ENCODE measurements at regions not wholly inside any gene's neighbourhood (a gene's known extent, or its start where the extent isn't known, plus 50 kb on each side); places are given as distances from the start of the nearest gene placed in this dataset.

DNA sequence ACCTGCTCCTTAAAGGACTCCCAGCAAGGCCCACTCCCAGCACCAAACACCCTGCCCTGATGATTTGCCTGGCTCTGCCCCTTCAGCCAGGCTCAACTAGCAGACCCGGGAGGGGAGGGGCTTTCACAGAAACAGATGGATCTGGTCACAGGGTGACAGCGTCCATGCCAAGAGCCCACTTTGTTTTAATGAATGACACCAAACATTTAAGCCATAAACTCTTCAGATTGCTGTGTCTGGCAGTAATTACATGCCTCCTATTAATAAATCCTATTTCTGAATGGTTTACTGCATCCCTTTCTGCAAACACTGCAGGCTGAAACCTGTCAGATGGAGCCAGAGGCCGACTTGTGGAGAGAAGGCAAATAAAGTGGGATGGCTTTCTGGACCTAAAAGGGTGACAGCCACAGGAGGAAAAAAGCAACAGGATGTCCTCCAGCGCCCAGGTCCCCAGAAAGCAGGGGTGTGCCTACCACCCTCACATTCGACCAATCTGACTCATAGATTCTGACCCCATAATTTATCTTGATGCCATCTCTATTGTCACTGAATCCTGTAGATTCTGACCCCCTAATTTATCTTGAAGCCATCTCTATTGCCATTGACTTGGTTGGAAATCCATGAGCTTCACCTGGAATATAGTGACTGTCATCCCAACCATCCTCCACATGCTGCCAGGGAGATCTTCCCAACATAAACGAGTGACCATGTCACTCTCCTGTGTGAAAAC is 200.9 kb downstream of the PLPP3 start:
- Histone ChIP-seq H3K4me1 (ENCODE audit: control insufficient read depth in 1 of 2, insufficient read depth in 2 of 2, low read length in 2 of 2) (peaks cover 6 to 12% of the 10 kb centered on the region in 2 donors), H3K27me3 (ENCODE audit: control insufficient read depth in 1 of 2, insufficient read depth in 2 of 2, low read length in 1 of 2) (no peaks in the 10 kb centered on the region), H3K9me3 (ENCODE audit: control insufficient read depth, low read length) (no peaks in the 10 kb centered on the region), H3K4me3 (ENCODE audit: low read length in 2 of 2) (no peak overlapping the region), H3K36me3 (ENCODE audit: control insufficient read depth in 1 of 2, insufficient read depth in 2 of 2, low read length in 1 of 2) (no peaks in the 10 kb centered on the region), H3K27ac (ENCODE audit: low read depth in 1 of 2, low read length in 2 of 2) (no peak overlapping the region)
- ATAC-seq (ENCODE audit: low FRiP score), result no peak
- no peak for DNase-seq
- WGBS, 2 donors, result 66 to 67% methylated on average over 6 of the region's 6 CpGs
- intact Hi-C loops (cut with DNase I), result loop anchor here in 1 of 2 donors (10.0 kb wide), 1 partner anchor 204 kb away; no protein-coding TSS in a partner anchor

DNA sequence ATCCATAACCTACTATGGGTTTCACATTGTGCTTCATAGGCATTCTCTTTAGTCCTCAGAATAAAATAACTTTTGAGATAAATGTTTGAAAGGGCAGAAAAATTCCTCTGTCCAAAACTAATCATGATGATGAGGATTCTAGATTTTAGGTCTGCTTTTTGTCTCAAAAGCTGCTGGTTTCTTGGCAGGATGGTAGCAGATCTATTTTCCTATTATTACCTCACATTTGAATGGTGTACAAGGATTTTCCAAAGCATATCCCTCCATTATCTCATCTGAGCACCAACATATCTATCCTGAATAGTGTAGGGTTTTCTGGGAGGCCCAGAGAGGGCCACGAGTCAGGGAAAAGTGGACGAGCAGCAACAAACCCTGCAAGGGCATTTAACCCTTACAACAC is 201.9 kb downstream of the PLPP3 start:
- ATAC-seq (ENCODE audit: low FRiP score), result no peak
- DNase-seq, result no peak
- Histone ChIP-seq H3K4me3 (ENCODE audit: low read length in 2 of 2) (no peak overlapping the region), H3K27me3 (ENCODE audit: control insufficient read depth in 1 of 2, insufficient read depth in 2 of 2, low read length in 1 of 2) (no peaks in the 10 kb centered on the region), H3K27ac (ENCODE audit: low read depth in 1 of 2, low read length in 2 of 2) (peak overlapping the region in 1 of 2 donors; percentile 38), H3K9me3 (ENCODE audit: control insufficient read depth, low read length) (no peaks in the 10 kb centered on the region), H3K4me1 (ENCODE audit: control insufficient read depth in 1 of 2, insufficient read depth in 2 of 2, low read length in 2 of 2) (peaks cover 6 to 12% of the 10 kb centered on the region in 2 donors), H3K36me3 (ENCODE audit: control insufficient read depth in 1 of 2, insufficient read depth in 2 of 2, low read length in 1 of 2) (no peaks in the 10 kb centered on the region)
- intact Hi-C loops (cut with DNase I), result loop anchor here in 1 of 2 donors (10.0 kb wide), 1 partner anchor 203 kb away; no protein-coding TSS in a partner anchor
- WGBS, 2 donors, result 14 to 24% methylated on average over 2 of the region's 2 CpGs

DNA sequence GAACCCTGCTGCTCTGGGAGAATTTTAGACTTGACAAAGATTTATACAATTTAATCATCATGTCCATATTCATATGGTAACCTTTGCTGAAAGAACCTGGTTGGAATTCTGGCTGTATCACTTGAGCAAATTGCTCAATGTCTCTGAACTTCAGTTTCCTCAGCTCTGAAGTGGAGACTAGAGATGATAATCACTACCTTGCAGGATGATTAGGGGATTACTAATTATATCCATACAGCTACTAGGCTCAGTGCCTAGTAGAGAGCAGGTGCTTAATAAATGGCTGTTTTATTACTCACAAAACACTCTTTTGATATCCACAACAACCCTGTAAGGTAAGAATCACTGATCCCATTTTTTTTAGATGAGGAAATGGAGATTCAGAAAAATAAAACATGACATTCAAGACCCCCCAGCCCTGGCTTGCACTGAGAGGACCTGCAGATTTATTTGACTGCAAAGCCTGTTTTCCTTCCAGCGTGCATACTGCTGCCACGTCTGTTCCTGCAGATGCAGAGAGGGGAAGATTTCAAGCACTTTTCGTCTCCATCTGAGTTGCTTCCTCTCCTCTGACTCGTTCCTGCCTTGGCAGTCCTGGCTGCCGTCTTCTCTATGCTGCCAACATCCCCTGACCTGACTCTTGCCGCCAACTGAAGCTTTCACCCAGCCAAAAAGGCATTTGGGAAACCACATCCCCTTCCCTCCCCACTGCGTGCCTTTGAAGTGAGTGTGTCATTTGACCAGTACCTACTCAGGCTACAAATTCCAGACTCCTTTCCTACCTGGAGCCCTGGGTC is 203.0 kb downstream of the PLPP3 start:
- peak overlapping the region; percentile 37 to 46 for H3K27ac ChIP-seq (ENCODE audit: low read depth in 1 of 2, low read length in 2 of 2)
- 1 to 3% methylated on average over 7 of the region's 7 CpGs for WGBS, 2 donors
- peak; percentile 85 to 86 for DNase-seq
- ATAC-seq (ENCODE audit: low FRiP score), result peak; percentile 80
- H3K4me1 ChIP-seq (ENCODE audit: control insufficient read depth in 1 of 2, insufficient read depth in 2 of 2, low read length in 2 of 2), result peaks cover 6 to 12% of the 10 kb centered on the region in 2 donors
- no peak overlapping the region for H3K4me3 ChIP-seq (ENCODE audit: low read length in 2 of 2)
- H3K36me3 ChIP-seq (ENCODE audit: control insufficient read depth in 1 of 2, insufficient read depth in 2 of 2, low read length in 1 of 2), result no peaks in the 10 kb centered on the region
- intact Hi-C loops (cut with DNase I), result loop anchor here in 1 of 2 donors (10.0 kb wide), 1 partner anchor 202 kb away; no protein-coding TSS in a partner anchor
- H3K27me3 ChIP-seq (ENCODE audit: control insufficient read depth in 1 of 2, insufficient read depth in 2 of 2, low read length in 1 of 2), result no peaks in the 10 kb centered on the region
- no peaks in the 10 kb centered on the region for H3K9me3 ChIP-seq (ENCODE audit: control insufficient read depth, low read length)

DNA sequence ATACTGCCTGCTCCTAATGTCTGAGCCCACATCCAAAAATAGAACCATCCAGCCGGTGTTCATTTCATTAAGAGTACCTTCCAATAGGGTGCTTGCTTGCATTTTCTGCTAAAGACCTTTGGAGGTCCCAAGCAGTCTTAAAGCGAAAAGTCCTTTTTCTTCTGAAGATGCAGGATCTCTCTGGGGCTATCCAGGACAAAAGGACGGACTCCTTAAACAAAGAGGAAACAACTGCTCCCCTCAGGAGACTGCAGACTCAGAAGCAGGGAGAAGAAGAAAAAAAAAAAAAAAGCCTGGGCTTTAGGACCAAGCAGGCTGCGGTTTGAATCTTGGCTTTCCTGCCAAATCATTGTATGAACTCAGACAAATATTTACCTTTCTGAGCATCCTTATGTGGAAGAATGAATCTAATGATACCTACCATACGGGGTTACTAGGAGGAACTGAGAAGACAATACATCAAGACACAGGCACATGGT is 204.0 kb downstream of the PLPP3 start:
- Histone ChIP-seq H3K27me3 (ENCODE audit: control insufficient read depth in 1 of 2, insufficient read depth in 2 of 2, low read length in 1 of 2) (no peaks in the 10 kb centered on the region), H3K4me3 (ENCODE audit: low read length in 2 of 2) (no peak overlapping the region), H3K9me3 (ENCODE audit: control insufficient read depth, low read length) (no peaks in the 10 kb centered on the region), H3K4me1 (ENCODE audit: control insufficient read depth in 1 of 2, insufficient read depth in 2 of 2, low read length in 2 of 2) (peaks cover 6 to 12% of the 10 kb centered on the region in 2 donors), H3K27ac (ENCODE audit: low read depth in 1 of 2, low read length in 2 of 2) (peak overlapping the region; percentile 46 to 56), H3K36me3 (ENCODE audit: control insufficient read depth in 1 of 2, insufficient read depth in 2 of 2, low read length in 1 of 2) (no peaks in the 10 kb centered on the region)
- no peak for DNase-seq
- 19% methylated on average over 5 of the region's 5 CpGs for WGBS, 2 donors
- ATAC-seq (ENCODE audit: low FRiP score), result no peak
- intact Hi-C loops (cut with DNase I), result loop anchor here in 1 of 2 donors (10.0 kb wide), 1 partner anchor 201 kb away; no protein-coding TSS in a partner anchor

DNA sequence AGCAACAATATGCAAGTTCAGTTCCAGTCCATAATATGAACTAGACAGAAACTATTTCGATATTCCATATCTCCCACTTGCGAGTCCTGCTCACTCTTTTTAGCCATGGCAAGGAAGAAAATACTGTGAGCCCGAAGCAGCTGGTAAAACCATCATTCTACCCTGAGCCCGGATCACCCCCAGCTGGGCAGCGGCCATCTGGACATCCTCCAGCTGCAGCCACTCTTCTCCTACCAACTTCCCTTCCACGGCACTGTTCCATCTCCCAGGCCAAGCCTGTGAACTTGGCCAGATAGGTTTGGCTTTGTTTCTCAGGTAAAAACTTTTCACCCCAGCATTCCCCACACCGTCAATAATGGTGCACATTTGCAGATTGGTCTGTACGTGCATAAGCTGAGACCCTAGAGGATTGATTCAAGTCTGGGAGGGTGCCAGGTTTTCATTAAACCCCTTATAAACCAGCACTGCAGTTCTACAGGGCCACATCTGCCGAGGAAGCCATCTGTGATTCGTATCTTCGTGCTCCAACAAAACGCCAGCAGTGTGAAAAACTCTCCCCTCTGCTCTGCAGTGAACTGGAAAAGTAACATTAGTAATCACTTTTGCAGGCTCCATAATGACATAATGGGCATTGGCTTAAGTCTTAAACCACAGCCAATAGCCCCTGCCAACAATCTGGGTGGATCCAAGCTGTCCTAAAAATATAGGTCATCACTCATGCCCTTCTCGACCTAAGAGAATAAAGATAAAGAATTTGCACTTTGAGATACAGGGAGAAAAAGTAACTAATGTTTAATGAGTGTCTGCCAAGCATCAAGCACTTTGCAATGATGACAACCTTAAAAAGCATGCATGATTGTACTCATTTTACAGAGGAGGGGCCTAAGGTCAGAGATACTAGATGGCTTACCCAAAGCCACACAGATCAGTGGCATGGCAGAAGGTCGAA is 205.1 kb downstream of the PLPP3 start:
- H3K4me1 ChIP-seq (ENCODE audit: control insufficient read depth in 1 of 2, insufficient read depth in 2 of 2, low read length in 2 of 2), result peaks cover 6 to 12% of the 10 kb centered on the region in 2 donors
- no peaks in the 10 kb centered on the region for H3K36me3 ChIP-seq (ENCODE audit: control insufficient read depth in 1 of 2, insufficient read depth in 2 of 2, low read length in 1 of 2)
- DNase-seq, result no peak
- H3K27me3 ChIP-seq (ENCODE audit: control insufficient read depth in 1 of 2, insufficient read depth in 2 of 2, low read length in 1 of 2), result no peaks in the 10 kb centered on the region
- WGBS, 2 donors, result 9 to 12% methylated on average over 14 of the region's 14 CpGs
- no peak overlapping the region for H3K4me3 ChIP-seq (ENCODE audit: low read length in 2 of 2)
- H3K27ac ChIP-seq (ENCODE audit: low read depth in 1 of 2, low read length in 2 of 2), result peak overlapping the region in 1 of 2 donors; percentile 25
- no peaks in the 10 kb centered on the region for H3K9me3 ChIP-seq (ENCODE audit: control insufficient read depth, low read length)
- intact Hi-C loops (cut with DNase I), result loop anchor here in 1 of 2 donors (10.0 kb wide), 1 partner anchor 199 kb away; no protein-coding TSS in a partner anchor
- ATAC-seq (ENCODE audit: low FRiP score), result no peak

DNA sequence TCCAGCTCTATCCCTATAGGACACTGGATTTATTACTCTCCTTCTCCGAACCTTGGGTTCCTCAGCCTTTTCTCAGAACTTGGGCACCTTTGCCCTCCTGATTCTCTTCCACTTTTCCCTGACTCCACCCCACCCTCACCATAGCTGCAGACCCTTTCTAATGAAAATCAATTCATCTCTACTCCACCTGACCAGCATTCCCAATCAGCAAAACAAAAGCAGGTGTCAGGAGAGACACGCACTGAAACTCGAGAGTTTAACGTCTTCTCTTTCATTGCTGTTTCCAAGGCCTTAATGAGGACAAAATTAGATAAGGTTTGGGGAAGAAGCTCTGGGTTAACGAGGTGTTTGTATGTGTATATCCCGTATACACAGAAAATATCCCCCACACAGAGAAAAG is 208.8 kb downstream of the PLPP3 start:
- Histone ChIP-seq H3K27me3 (ENCODE audit: control insufficient read depth in 1 of 2, insufficient read depth in 2 of 2, low read length in 1 of 2) (no peaks in the 10 kb centered on the region), H3K4me3 (ENCODE audit: low read length in 2 of 2) (no peak overlapping the region), H3K27ac (ENCODE audit: low read depth in 1 of 2, low read length in 2 of 2) (no peak overlapping the region), H3K4me1 (ENCODE audit: control insufficient read depth in 1 of 2, insufficient read depth in 2 of 2, low read length in 2 of 2) (peaks cover 6 to 8% of the 10 kb centered on the region in 2 donors), H3K9me3 (ENCODE audit: control insufficient read depth, low read length) (no peaks in the 10 kb centered on the region), H3K36me3 (ENCODE audit: control insufficient read depth in 1 of 2, insufficient read depth in 2 of 2, low read length in 1 of 2) (no peaks in the 10 kb centered on the region)
- no peak for ATAC-seq (ENCODE audit: low FRiP score)
- no peak for DNase-seq
- intact Hi-C loops (cut with DNase I), result loop anchor here in 1 of 2 donors (10.0 kb wide), 1 partner anchor 196 kb away; no protein-coding TSS in a partner anchor
- 95 to 98% methylated on average over 6 of the region's 6 CpGs for WGBS, 2 donors

DNA sequence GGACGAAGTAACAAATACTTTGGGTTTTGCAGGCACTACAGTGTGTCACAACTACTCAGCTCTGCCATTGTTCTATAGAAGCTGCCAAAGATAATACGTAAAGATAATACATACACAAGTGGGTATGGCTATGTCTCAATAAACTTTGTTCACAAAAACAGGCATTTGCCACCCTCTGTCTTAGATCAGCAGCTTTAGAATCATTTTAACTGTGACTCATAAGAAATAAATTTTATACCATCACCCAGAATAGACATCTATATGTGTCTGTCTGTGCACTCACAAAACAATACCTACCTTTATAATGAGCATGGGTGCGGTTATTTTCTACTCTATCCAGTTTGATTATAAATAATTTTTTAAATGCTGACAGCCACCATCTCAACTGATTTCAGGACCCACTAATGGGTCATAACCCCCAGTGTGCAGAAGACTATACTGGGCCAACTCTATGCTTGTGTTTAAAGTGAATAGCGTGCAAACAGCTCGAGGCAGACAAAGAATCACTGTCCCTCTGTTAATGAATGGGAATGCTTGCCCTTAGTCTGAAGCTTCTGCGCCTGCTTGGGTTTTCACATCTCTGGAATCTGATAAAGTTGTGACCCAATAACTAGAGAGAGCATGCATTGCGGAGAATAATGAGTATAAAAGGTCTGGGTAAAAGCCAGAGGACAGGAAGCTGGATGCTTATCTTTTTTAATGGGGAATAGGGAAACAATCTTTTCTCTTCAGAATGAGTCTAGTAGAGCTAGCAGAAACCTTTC is 216.2 kb downstream of the PLPP3 start:
- DNase-seq, result no peak
- intact Hi-C loops (cut with DNase I), result no loop called here
- no peak for ATAC-seq (ENCODE audit: low FRiP score)
- peaks cover 0 to 2% of the 10 kb centered on the region in 2 donors for H3K27me3 ChIP-seq (ENCODE audit: control insufficient read depth in 1 of 2, insufficient read depth in 2 of 2, low read length in 1 of 2)
- no peaks in the 10 kb centered on the region for H3K36me3 ChIP-seq (ENCODE audit: control insufficient read depth in 1 of 2, insufficient read depth in 2 of 2, low read length in 1 of 2)
- peaks cover 2% of the 10 kb centered on the region for H3K9me3 ChIP-seq (ENCODE audit: control insufficient read depth, low read length)
- H3K27ac ChIP-seq (ENCODE audit: low read depth in 1 of 2, low read length in 2 of 2), result no peak overlapping the region
- no peak overlapping the region for H3K4me3 ChIP-seq (ENCODE audit: low read length in 2 of 2)
- 83 to 84% methylated on average over 7 of the region's 7 CpGs for WGBS, 2 donors
- no peaks in the 10 kb centered on the region for H3K4me1 ChIP-seq (ENCODE audit: control insufficient read depth in 1 of 2, insufficient read depth in 2 of 2, low read length in 2 of 2)

Data from aorta (tissue), 5 donors.